HCT116 (cell line): ENCODE measurements at regions not wholly inside any gene's neighbourhood (a gene's known extent, or its start where the extent isn't known, plus 50 kb on each side); places are given as distances from the start of the nearest gene placed in this dataset.

Experiments
- ATAC-seq: fragments of 200-7000 bp; cut with Tn5 transposase; 2 replicates; pipeline ENCODE4 v1.9.1; 2020; ENCODE audit warnings: mild to moderate bottlenecking, moderate library complexity
- BruUV-seq: library from RNA; stranded (reverse); fragments of 400-500 nt; replicated peaks from 2 replicates; lab custom pipeline; 2021; lab: Mats Ljungman, UMichigan
- CTCF ChIA-PET: fragments of 300-600 bp; sonication (Branson Sonifier 250); formaldehyde crosslinking; loops from one replicate; lab custom pipeline; 2021; ENCODE audit warnings: antibody characterized with exemption; lab: Charles Lee
- POLR2A ChIA-PET: fragments of 300-600, 350-600 bp; sonication (Branson Sonifier 250); formaldehyde crosslinking; loops from one replicate; lab custom pipeline; 2021; ENCODE audit warnings: antibody characterized with exemption; lab: Charles Lee
- RAD21 ChIA-PET, 2 experiments: fragments of 300-600 bp; sonication (Branson Sonifier 250); formaldehyde crosslinking; loops; one replicate each; lab custom pipeline; 2023; ENCODE audit warnings: low total read pairs in 2 of 2; ENCODE audit not compliant: uncharacterized antibody in 2 of 2, unreplicated experiment in 2 of 2, low non-redundant PET in 1 of 2; lab: Charles Lee
- DNase-seq: peaks from one replicate; pipeline ENCODE4 v3.0.0-alpha.2; 2010; ENCODE audit warnings: low read depth, low spot score
- H2AFZ ChIP-seq: fragments of 200-600 bp; shearing (Covaris generic), sonication (generic); 2 replicates; pipeline ENCODE4 v1.6.1; 2017; ENCODE audit warnings: low read depth, mixed run types, mixed read lengths, antibody characterized with exemption, low read length; ENCODE audit not compliant: poor library complexity, severe bottlenecking
- H3K27ac ChIP-seq: 2 replicates; pipeline ENCODE4 v1.5.1; 2012; ENCODE audit warnings: low read depth, low read length
- H3K27me3 ChIP-seq: fragments of 200-600 bp; sonication (generic); 2 replicates; pipeline ENCODE4 v1.6.1; 2016; ENCODE audit warnings: mixed run types, low read length, mixed read lengths; ENCODE audit not compliant: insufficient read depth
- H3K36me3 ChIP-seq, 2 experiments: fragments of 200-500 bp in 1 of 2; fragments of 200-600 bp in 1 of 2; sonication (Bioruptor generic) in 1 of 2; sonication (generic) in 1 of 2; 2 replicates each; pipeline versions ENCODE4 v1.5.1 to v1.6.1; 2014 to 2016; ENCODE audit warnings: low read length in 2 of 2, inconsistent platforms in 1 of 2, mixed read lengths in 1 of 2, mixed run types in 1 of 2; ENCODE audit not compliant: insufficient read depth in 2 of 2, control insufficient read depth in 1 of 2
- H3K4me1 ChIP-seq, 2 experiments: fragments of 200-600 bp in 1 of 2; sonication (generic) in 1 of 2; 2 replicates each; pipeline versions ENCODE4 v1.5.1 to v1.6.1; 2012 to 2017; ENCODE audit warnings: low read length in 2 of 2, inconsistent platforms in 1 of 2, mild to moderate bottlenecking in 1 of 2, mixed read lengths in 1 of 2, mixed run types in 1 of 2, moderate library complexity in 1 of 2; ENCODE audit not compliant: insufficient read depth in 2 of 2, control insufficient read depth in 1 of 2
- H3K4me2 ChIP-seq: fragments of 200-600 bp; sonication (generic); 2 replicates; pipeline ENCODE4 v1.6.1; 2017; ENCODE audit warnings: mixed run types, low read length, mixed read lengths
- H3K4me3 ChIP-seq, 2 experiments: fragments of 200-600 bp in 1 of 2; sonication (generic) in 1 of 2; replicated peaks in 1 of 2; 2 replicates each; pipeline ENCODE4 v1.5.1; 2011 to 2016; ENCODE audit warnings: low read length in 2 of 2, control low read depth in 1 of 2, low read depth in 1 of 2, mild to moderate bottlenecking in 1 of 2, mixed read lengths in 1 of 2, mixed run types in 1 of 2
- H3K79me2 ChIP-seq: fragments of 200-600 bp; sonication (generic); 2 replicates; pipeline ENCODE4 v1.6.1; 2017; ENCODE audit warnings: mild to moderate bottlenecking, mixed run types, low read length, moderate library complexity, mixed read lengths; ENCODE audit not compliant: insufficient read depth
- H3K9ac ChIP-seq: fragments of 200-600 bp; sonication (generic); 2 replicates; pipeline ENCODE4 v1.6.1; 2016; ENCODE audit warnings: low read length, mixed read lengths
- H3K9me2 ChIP-seq: fragments of 200-600 bp; sonication (generic), shearing (Covaris generic); 2 replicates; pipeline ENCODE4 v1.6.1; 2017; ENCODE audit warnings: mixed run types, mild to moderate bottlenecking, moderate library complexity; ENCODE audit not compliant: insufficient read depth
- H3K9me3 ChIP-seq, 2 experiments: fragments of 200-500 bp in 1 of 2; fragments of 200-600 bp in 1 of 2; sonication (Bioruptor generic) in 1 of 2; sonication (generic) in 1 of 2; 2 replicates each; pipeline ENCODE4 v1.6.1; 2014 to 2017; ENCODE audit warnings: low read length in 2 of 2, mixed read lengths in 2 of 2, inconsistent platforms in 1 of 2, low read depth in 1 of 2, mild to moderate bottlenecking in 1 of 2, mixed run types in 1 of 2, moderate library complexity in 1 of 2; ENCODE audit not compliant: control insufficient read depth in 1 of 2, insufficient read depth in 1 of 2
- H4K20me1 ChIP-seq: fragments of 200-600 bp; sonication (generic), shearing (Covaris generic); 2 replicates; pipeline ENCODE4 v1.6.1; 2017; ENCODE audit warnings: mixed run types, mild to moderate bottlenecking, moderate library complexity; ENCODE audit not compliant: insufficient read depth
- CBX3 ChIP-seq: IDR thresholded peaks from 2 replicates; pipeline ENCODE4 v1.6.1; 2012; ENCODE audit warnings: low read depth
- CEBPB ChIP-seq: IDR thresholded peaks from 2 replicates; pipeline ENCODE4 v1.6.1; 2012; ENCODE audit warnings: low read depth
- CTCF ChIP-seq, 3 experiments: fragments of 200-600 bp in 1 of 3; sonication (generic) in 1 of 3; IDR thresholded peaks in 2 of 3; conservative IDR thresholded peaks in 1 of 3; 2 replicates each; pipeline ENCODE4 v1.5.1; 2012 to 2017; ENCODE audit warnings: low read depth in 2 of 3, low read length in 2 of 3, antibody characterized with exemption in 1 of 3, borderline replicate concordance in 1 of 3, control low read depth in 1 of 3, mild to moderate bottlenecking in 1 of 3, mixed read lengths in 1 of 3, mixed run types in 1 of 3, moderate library complexity in 1 of 3; ENCODE audit not compliant: insufficient read depth in 1 of 3
- EGR1 ChIP-seq: IDR thresholded peaks from 2 replicates; pipeline ENCODE4 v1.6.1; 2012; ENCODE audit warnings: low read depth
- ELF1 ChIP-seq: IDR thresholded peaks from 2 replicates; pipeline ENCODE4 v1.6.1; 2012; ENCODE audit warnings: low read depth, borderline replicate concordance
- EZH2 ChIP-seq: fragments of 200-600 bp; sonication (generic); IDR thresholded peaks from 2 replicates; pipeline ENCODE4 v1.6.1; 2017; ENCODE audit warnings: antibody characterized with exemption, mixed run types
- EZH2phosphoT487 ChIP-seq: fragments of 200-600 bp; IDR thresholded peaks from 2 replicates; pipeline ENCODE4 v1.6.1; 2018; ENCODE audit warnings: antibody characterized with exemption, borderline replicate concordance
- FOSL1 ChIP-seq: IDR thresholded peaks from 2 replicates; pipeline ENCODE4 v1.6.1; 2012; ENCODE audit warnings: low read depth
- JUND ChIP-seq: IDR thresholded peaks from 2 replicates; pipeline ENCODE4 v1.6.1; 2012
- POLR2A ChIP-seq: IDR thresholded peaks from 2 replicates; pipeline ENCODE4 v1.7.0; 2011; ENCODE audit warnings: borderline replicate concordance; ENCODE audit not compliant: insufficient read depth, insufficient read length; ENCODE audit errors: extremely low read depth
- POLR2AphosphoS5 ChIP-seq: IDR thresholded peaks from 2 replicates; pipeline ENCODE4 v1.6.1; 2011; ENCODE audit warnings: mild to moderate bottlenecking, low read depth, low read length, moderate library complexity
- RAD21 ChIP-seq: IDR thresholded peaks from 2 replicates; pipeline ENCODE4 v1.6.1; 2012; ENCODE audit warnings: low read depth, mild to moderate bottlenecking
- REST ChIP-seq: IDR thresholded peaks from 2 replicates; pipeline ENCODE4 v1.6.1; 2012; ENCODE audit warnings: low read depth
- SIN3A ChIP-seq: IDR thresholded peaks from 2 replicates; pipeline ENCODE4 v1.6.1; 2012; ENCODE audit warnings: low read depth
- SP1 ChIP-seq: IDR thresholded peaks from 2 replicates; pipeline ENCODE4 v1.6.1; 2012; ENCODE audit warnings: low read depth
- SRF ChIP-seq: IDR thresholded peaks from 2 replicates; pipeline ENCODE4 v1.6.1; 2012; ENCODE audit warnings: low read depth
- YY1 ChIP-seq: IDR thresholded peaks from 2 replicates; pipeline ENCODE4 v1.6.1; 2011; ENCODE audit warnings: low read length, low read depth, moderate library complexity, mild to moderate bottlenecking; ENCODE audit not compliant: insufficient replicate concordance; ENCODE audit errors: extremely low read depth
- ZBTB33 ChIP-seq: IDR thresholded peaks from 2 replicates; pipeline ENCODE4 v1.6.1; 2011; ENCODE audit warnings: mild to moderate bottlenecking, low read length, moderate library complexity; ENCODE audit not compliant: insufficient replicate concordance; ENCODE audit errors: extremely low read depth
- ZFX ChIP-seq: fragments of 450-650 bp; IDR thresholded peaks from 2 replicates; pipeline ENCODE4 v1.6.1; 2017
- intact Hi-C: fragments of 100-400 bp; cut with micrococcal nuclease; formaldehyde crosslinking; loops from 2 replicates; pipeline ENCODE4 v1.10.0; 2022
- TF ChIP-seq, protein P1 (sequence below): IDR thresholded peaks from 2 replicates; pipeline ENCODE4 v1.6.1; 2012

- Histone ChIP-seq H3K9me2 (no peaks in the 10 kb centered on the region), H3K4me3 (no peak overlapping the region; a peak in 1 of 4 replicates), H4K20me1 (no peaks in the 10 kb centered on the region), H2AFZ (peak overlapping the region; percentile 79), H3K4me1 (peaks cover 13 to 15% of the 10 kb centered on the region in 2 experiments), H3K27ac (peak overlapping the region; percentile 0; the same call in 1 of the 2 replicates), H3K4me2 (peak overlapping the region; percentile 50), H3K9ac (no peak overlapping the region), H3K27me3 (no peaks in the 10 kb centered on the region), H3K9me3 (no peaks in the 10 kb centered on the region), H3K36me3 (no peaks in the 10 kb centered on the region), H3K79me2 (no peaks in the 10 kb centered on the region)
- no TSS peak for BruUV-seq
- intact Hi-C loops: loop anchor here (1.0 to 2.0 kb wide), 6 partner anchors 62 to 608 kb away; partner anchors contain the start of gene TRIM2
- ATAC-seq: peak; percentile 89
- CTCF ChIA-PET: interaction anchor here (0.6 to 1.5 kb wide), 23 partner anchors 8 to 607 kb away, joined by 3 to 15 read pairs (median 5); partner anchors contain the start of genes FHDC1 and TRIM2
- peak; percentile 68 for DNase-seq
- RAD21 ChIA-PET: interaction anchor here (0.9 to 1.5 kb wide), 3 partner anchors 106 to 431 kb away, joined by 3 to 5 read pairs (median 3); no protein-coding TSS in a partner anchor
- POLR2A ChIA-PET: interaction anchor here (1.2 kb wide), 1 partner anchor 62 kb away, joined by 8 read pairs; the partner anchor contains the start of gene TRIM2
- TF ChIP-seq, protein P1, sequence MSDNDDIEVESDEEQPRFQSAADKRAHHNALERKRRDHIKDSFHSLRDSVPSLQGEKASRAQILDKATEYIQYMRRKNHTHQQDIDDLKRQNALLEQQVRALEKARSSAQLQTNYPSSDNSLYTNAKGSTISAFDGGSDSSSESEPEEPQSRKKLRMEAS: no peak
- TF ChIP-seq FOSL1: no peak
- TF ChIP-seq EZH2phosphoT487: no peak
- TF ChIP-seq ZBTB33: no peak
- peak; percentile 96 for TF ChIP-seq RAD21
- no peak for TF ChIP-seq REST
- no peak for TF ChIP-seq CBX3
- peak; percentile 81 to 94 (median 91) for TF ChIP-seq CTCF (IDR thresholded peaks at IDR 0.05 in 2 of 3, conservative IDR thresholded peaks at IDR 0.05 in 1 of 3; ENCODE audit: borderline replicate concordance in 1 of 3, insufficient read depth in 1 of 3, low read depth in 2 of 3, low read length in 2 of 3)
- no peak for TF ChIP-seq ELF1
- TF ChIP-seq JUND: no peak
- no peak for TF ChIP-seq POLR2A
- 0 out of 2 replicates have a peak, but pooled peaks have one; percentile 10 for TF ChIP-seq POLR2AphosphoS5
- TF ChIP-seq EZH2: no peak
- TF ChIP-seq CEBPB: no peak
- TF ChIP-seq SIN3A: no peak
- peak; percentile 14 for TF ChIP-seq YY1
- TF ChIP-seq EGR1: no peak
- peak; percentile 85 for TF ChIP-seq SRF
- TF ChIP-seq SP1: no peak
- no peak for TF ChIP-seq ZFX
These were observed 61.4 kb upstream of the TRIM2 start for GRCh38 chr4:153142700-153143438.
